Left kidney (tissue), 1 donor: ENCODE measurements at regions not wholly inside any gene's neighbourhood (a gene's known extent, or its start where the extent isn't known, plus 50 kb on each side); places are given as distances from the start of the nearest gene placed in this dataset.

Experiments used
- DNase-seq: peaks from one replicate; pipeline ENCODE4 v3.0.0-alpha.2; 2013

DNA sequence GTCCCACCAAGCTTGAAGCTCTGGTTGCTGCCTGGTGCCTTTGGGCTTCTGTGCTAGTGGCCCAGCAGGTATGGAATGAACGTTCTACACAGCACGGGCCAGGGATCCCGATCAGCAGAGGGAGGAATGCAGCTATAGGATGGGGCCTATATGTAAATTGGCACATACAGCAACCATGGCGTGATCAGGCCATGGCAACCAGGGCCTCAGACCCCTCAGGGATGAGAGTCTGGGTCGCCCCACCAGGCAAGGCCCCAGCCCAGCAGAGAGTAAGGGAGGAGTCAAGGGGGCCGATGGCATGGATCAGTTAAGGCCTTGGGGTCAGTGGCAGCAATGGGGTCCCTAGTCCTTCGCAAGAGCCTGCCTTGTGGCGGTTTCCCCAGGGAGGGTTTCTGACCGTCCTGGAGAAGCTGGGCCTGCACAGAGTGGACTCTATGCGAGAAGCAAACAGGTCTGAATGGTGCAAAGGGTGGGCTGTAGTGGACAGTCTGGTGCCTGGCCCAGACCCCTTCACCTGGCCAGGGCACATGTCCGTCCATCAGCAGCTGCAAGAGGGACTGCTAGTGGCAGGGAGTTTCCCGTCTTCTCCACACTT is 98.2 kb upstream of the SLC22A11 start:
- DNase-seq, result no peak

DNA sequence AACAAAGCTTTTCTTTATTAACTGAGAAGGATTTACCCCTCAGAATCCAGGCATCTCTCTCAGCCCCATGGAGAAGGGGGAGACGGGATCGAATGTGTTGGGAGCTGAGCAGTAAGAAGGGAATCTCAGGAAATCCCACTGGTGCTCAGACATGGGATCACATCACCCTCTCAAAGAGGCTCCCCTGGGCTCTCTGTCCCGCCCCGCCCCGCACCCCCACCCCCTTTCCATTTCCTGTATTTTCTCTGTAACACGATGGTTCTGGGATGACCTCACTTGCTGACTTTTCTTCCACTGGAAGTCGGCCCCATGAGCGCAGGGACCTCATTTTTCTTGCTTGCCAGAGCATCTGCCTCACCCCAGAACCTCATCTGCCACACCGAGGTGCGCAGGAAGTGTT is 96.7 kb upstream of the SLC22A11 start:
- DNase-seq, result no peak

DNA sequence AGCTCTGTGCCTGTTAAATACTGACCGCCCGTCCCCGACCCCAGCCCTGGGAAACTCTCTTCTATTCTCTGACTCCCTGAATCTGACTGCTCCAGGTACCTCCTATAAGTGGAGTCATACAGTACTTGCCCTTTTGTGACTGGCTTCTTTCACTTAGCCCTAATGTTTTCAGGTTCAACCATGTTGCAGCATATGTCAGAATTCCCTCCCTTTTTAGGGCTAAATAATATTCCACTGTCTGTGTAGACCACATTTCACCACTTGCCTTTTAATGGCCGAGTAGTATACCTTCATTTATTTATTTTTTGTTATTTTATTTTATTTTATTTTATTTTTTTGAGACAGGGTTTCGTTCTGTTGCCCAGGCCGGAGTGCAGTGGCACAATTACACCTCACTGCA is 96.1 kb upstream of the SLC22A11 start:
- no peak for DNase-seq

DNA sequence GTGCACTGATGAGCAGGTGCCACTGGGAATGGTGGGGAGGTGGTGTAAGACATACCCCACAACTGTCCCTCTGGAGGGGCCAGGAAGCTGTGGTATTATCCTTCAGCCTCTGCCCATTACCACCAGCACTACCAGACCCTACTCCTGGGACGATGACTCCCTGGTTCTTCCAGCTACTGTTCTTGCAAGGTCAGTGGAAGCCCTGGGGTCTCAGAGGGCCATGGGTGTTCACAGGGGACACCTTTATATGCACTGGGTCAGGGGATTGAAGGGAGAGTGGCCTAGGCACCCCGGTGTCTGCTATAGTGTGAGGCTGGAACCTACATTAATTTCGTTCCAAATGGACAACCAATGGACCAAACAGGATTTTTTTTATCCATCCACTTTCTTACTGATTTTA is 94.7 kb upstream of the SLC22A11 start:
- DNase-seq, result no peak

DNA sequence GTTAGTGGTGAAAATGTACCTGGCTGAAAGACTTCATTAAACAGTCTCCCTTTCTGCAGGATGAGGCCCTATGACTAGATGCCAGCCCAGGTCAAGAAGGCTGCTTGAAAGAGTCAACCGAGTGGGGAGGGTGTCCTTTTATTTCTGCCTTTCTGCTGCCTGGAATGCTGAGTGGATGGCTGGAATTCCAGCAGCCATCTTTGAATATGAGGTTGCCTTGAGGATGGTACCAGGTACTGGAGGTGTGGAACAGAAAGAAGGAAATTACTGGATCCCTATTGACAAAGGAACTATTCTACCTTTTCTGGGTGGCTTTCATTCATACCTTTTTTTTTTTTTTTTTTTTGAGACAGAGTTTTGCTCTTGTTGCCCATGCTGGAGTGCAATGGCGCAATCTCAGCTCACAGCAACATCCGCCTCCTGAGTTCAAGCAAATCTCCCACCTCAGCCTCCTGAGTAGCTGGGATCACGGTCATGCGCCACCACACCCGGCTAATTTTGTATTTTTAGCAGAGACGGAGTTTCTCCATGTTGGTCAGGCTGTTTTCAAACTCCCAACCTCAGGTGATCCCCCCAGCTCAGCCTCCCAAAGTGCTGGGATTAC is 89.5 kb upstream of the SLC22A11 start:
- no peak for DNase-seq

DNA sequence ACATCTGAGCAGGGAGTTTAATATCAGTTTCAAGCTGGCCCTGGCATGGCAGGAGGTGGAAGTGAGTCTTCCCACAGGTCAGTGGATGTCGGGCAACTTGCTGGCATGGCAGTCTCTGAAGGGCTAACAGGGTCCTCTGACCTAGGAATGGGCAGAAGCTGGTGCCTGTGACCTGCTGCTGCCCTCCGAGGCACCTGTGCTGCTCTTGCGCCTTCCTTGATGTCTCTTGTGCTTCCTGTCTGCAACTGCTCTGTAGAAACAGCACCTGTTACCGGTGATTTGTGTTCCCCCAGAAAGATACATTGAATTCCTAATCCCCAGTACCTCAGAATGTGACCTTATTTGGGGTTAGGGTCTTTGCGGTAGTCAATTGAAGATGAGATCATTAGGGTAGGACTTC is 86.5 kb upstream of the SLC22A11 start:
- no peak for DNase-seq

DNA sequence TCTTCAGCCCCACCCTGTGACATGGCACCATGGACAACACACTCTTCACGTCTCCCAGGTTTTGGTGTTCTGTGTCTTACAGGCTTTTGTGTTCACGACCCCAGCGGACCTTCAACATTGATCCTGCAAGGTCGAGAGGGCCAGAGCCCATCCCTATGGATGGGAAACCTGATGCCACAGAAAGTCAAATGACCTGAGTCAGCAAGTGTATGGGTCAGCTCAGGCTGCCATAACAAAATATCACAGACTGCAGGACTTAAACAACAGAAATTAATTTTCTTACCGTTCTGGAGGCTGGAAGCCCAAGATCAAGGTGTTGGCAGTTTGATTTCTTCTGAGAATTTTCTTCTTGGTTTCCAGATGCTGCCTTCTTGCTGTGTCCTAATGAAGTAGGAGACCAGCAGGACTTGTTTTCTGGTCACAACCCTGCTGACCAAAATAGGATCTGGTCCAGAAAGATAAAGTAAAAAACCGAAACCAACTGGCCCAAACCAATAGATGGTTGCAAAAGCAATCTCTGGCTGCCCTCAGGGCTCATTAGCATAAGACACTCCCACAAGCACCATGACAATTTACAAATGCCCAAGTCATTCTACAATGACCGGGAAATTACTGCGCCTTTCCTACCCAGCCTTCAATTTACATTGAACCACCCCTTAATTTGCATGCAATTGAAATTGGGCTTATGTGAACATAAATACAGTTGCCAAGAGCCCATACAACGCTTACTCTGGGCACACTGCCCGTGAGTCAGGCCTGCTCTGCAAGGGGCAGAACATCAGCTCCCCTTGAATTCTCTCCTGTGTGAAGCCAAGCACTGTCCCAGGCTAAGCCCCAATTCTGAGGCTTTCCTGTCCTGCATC is 82.9 kb upstream of the SLC22A11 start:
- DNase-seq, result no peak

DNA sequence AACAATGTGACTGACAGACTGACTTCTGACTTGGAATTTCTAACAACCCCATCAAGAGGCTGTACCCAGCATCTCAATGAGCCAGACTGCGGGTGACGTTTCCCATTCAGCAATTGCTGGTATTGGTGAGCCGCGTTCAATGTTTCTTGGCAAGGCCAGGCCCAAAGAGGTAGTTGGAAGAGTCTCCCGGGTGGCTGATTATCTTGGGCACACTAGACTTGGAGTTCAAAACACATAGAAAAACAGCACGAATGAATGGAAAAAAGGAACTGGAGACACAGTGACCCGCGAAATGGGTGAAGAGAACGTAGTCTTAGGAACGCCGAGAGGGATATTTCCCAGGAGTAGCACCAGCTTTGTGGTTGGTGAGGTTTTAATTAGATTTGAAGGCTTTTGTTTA is 81.1 kb upstream of the SLC22A11 start:
- DNase-seq, result no peak

DNA sequence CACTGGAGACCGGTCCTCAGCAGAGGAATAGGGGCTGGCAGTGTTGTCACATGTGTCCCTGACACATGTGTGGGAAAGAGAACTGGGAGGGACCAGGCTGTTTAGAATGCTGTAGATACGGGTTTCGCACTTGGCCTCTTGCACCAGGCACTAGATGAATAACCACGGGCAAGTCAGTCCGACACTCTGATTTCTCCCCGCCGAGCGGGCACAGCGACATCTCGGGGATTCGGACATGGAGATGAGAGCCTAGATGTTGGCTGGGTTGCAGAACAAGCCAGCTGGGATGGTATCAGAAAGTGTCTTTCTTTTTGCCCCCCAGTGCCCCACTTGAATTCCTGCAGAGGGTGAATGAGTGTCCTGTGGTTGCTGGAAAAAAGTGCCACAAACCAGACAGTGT is 80.6 kb upstream of the SLC22A11 start:
- DNase-seq, result no peak

DNA sequence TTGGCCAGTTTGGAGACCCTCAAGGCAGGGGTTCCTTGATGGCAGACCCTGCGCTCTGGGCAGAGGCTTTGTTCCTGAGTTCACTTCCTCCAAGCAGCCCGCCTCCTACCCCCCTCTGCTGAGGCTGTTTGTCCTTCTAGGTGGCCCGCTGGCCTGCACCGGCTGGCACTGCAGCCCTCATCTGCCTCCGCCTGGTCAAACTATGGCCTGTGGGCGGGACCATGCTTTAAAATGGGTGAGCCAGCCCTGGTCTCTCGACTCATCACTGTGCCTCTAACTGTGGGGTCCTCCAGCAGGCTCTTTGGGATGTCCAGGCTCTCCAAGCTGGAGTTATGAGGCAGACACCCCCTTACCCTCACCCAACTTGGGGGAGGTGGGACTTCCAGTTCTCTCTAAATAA is 78.9 kb upstream of the SLC22A11 start:
- DNase-seq, result no peak

DNA sequence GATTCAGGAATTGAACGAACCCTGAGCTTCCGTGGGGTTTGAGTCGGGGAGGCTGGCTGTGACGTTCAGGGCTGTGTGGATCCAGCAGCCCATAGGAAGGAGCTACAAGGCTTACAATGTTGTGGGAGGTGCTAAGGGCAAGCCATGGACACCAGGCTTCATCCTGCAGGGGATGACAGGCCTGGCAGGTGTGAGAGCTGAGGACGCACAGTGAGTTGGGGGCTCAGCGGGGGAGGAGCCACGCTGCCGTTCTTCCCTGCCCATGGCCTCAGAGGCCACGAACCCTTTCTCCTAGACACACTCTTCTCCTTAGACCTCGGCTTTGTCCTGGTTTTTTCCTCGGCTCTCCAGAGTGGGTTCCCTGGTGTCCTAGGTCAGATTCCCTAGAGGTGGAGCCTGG is 78.1 kb upstream of the SLC22A11 start:
- no peak for DNase-seq

DNA sequence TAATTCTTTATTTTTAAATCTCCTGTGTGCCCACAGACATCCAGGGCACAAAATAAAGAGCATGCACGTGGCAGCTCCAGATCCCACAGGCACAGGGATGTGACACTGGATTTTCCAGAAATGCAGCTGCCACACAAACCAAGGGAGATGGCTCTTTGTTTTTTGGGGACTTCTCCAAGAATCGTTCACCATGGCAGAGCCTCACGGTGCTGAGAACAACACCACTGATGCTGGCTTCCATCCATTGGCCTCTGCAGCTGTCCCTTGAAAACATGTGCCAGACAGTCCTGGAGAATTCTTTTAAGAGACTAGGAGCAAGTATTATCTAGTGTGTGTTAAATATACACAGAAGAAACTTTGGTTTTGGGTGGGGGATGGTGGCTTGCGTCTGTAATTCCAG is 73.2 kb upstream of the SLC22A11 start:
- no peak for DNase-seq

DNA sequence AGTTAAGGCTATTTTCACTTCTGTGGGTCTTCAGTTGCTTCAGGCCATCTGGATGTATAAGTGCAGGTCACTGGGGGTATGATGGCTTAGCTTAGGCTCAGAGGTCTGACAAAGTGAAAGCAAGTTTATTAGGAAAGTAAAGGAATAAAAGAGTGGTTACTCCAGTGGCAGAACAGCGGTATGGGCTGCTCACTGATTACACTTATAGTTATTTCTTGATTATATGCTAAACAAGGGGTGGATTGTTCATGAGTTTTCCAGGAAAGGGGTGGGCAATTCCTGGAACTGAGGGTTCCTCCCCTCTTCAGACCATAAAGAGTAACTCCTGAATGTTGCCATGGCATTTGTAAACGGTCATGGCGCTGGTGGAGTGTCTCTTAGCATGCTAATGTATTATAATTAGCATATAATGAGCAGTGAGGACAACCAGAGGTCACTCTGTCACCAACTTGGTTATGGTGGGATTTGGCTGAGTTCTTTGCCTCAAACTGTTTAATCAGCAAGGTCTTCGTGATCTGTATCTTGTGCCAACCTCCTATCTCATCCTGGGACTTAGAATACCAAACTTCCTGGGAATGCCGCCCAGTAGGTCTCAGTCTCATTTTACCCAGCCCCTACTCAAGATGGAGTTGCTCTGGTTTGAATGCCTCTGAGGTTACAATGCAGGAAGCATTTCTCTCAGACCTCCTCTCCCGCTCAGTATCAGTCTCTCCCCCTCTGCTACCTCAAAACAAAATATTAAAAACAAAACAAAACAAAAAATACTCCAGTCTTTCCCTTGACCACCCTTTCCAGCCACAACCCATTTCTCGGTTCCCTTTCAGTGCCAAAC is 71.3 kb upstream of the SLC22A11 start:
- DNase-seq, result no peak

DNA sequence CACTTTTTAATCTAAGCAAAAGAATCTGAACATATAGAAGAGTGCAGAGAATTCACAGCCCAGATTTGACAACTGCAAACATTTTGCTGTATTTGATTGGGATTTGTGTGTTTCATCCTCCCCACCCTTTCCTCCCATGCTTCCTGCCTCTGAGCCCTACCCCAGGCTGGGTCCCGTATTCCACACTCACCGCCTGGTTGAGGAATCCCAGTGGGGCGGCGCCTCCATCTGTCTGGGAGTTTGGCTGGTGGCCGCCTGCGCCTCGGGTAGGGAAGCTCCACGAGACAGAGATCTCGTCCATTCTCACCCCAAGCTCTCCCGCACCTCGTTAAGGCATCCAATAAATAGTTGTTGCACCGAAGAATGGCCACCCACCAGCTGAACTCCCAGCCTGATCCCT is 70.7 kb upstream of the SLC22A11 start:
- DNase-seq, result no peak

DNA sequence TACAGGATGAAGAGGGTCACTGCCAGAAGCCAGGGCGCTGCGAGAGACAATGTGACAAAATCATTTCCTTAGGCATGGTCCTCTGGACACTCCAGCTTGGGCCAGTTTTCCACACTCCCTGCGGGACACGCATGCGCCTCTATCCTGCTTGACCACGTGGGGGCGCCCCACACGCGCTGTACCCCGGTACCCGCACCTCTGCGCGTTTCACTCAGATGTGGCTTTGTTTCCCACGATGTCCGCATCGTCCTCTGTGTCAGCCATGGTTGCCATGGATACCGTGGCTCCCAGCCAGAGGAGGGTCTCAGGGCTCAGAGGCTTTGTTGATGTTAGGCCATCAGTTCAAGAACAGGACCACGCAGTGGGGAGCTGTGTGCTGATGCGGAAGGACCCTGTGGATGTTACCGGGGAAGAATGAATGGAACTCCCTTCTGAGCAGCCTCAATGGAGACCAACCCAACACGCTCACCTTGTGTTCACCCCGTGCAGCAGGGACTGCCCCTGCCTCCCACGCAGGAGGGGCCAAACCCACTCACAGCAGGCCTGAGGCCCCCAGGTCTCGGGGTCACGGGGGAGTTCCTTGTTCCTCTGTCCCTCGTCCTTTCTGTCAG is 65.8 kb upstream of the SLC22A11 start:
- DNase-seq, result peak; percentile 30

DNA sequence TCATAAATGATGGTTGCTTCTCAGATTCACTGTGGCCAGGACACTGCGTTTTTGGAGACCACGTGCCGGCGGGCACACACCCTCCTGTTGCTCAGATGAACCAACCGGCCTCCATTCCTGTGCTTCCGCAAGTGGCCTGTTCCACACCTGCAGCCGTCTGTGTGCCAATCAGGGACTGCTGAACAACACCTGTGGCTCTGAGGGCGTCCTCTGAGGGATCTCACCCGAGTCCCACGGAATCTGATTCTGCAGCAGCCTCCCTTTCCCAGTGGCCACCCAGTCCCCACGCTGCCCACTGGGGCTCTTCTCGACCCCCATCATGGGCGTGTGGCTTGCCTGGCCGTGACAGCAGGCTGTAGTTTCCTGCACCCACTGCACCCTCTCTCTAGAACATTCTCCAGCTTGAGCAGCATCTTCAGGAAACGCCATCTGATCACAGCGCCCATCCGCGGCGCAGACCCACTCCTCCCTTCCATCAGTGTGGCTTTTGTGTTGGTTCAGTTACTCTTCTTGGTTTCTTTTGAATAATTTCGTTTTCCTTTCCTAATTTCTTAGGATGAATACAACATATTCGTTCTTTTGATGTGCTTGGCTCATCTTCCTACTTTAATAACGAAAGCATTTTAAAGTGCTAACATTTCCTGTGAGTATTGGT is 65.1 kb upstream of the SLC22A11 start:
- DNase-seq, result no peak

DNA sequence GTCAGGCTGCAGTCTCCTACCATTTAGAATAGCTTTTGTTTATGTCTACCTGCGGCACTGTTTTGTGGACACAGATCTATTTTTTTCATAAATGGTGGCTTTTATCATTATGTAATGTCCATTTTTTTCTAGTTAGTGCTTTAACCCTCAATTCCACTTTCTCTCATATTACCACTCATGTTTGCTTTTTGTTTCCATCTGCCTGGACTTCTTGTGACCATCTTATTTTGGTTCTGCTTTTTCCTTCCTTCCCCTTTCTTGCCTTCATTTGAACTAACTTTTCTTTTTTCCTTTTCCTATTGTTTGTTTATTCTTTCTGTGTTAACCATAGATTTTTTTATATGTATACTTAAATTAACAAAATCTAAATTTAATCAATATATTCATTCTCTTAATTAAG is 63.2 kb upstream of the SLC22A11 start:
- no peak for DNase-seq

DNA sequence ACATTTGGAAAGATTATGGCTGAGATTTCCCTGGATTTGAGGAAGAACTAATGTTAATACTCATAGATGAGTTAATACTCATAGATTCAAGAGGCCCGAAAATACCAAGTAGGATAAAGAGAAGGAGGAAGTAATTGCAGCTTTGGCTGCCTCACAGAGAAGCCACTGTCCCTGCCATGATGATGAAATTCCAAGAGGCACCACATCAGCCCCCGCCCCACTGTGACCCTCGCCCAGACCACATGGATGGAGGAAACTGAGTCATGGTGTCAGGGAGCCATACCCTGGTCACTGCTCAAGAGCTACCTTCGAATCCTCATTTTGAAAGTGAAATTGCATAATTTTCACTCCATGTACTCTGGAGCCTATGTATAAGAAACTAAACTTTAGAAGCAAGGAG is 57.6 kb upstream of the SLC22A11 start:
- no peak for DNase-seq

DNA sequence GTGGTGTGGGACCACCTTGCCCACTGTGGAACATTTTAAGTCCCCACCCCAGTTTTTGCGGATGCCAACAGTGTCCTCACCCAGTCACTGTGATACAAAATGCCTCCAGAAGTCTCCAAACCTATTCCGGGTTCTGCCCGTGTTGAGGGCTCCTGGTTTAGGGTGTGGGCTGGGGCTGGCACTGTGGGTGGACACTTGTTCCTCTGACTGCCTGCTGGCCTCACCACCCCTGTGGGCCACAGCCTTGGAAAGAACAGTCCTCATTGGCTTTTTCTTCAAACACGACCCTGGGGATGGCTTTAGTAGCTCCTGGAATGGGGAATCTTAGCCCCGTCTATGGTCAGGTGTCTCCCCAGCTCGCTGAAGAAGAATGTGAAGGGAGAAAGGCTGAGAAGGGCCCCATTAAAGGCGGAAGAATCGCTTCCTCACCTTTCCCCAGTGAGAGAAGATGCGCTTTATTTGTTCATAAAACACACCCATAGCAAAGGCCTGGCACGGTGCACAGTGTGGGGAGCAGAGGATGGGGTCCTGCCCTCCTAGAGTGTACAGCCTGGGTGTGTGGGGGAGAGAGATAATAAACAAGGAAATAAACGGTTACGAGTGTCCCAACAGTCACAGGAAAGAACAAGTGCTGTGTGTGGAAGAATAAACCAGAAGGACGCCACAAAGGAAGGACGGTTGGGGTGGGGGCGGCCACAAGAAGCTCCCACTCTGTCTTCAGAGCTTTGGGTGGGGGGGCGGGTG is 56.3 kb upstream of the SLC22A11 start:
- DNase-seq, result no peak

DNA sequence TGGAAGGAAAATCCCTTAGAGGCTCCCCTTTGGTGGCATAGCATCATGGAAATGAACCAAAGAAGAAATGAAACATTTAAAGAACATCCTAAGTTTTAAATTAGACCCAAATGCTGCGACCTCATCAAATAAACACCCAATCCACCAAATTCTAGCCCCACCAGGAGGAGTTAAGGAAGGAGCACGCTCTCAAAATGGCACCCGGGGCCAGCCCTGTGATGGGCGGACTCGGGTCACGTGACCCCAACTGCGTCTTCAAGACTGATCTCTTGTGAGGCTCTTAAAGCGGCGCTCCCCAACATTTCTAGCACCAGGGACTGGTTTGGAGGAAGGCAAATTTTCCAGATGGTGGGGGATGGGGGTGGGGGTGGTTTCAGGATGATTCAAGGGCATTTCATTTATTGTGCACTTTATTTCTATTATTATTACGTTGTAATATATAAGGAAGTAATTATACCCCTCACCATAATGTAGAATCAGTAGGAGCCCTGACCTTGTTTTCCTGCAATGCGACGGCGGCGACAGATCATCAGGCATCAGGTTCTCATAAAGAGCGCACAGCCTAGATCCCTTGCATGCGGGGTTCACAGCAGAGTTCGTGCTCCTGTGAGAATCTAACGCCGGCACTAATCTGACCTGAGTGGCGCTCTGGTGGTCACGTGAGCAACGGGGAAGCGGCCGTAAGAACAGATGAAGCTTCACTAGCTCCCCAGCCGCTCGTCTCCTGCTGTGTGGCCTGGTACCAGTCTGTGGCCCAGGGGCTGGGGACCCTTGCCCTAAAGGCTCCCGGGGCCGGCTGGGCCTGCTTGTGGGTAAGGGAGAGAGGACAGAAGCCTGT is 55.3 kb upstream of the SLC22A11 start:
- no peak for DNase-seq
